Tibial artery (tissue), 4 donors: ENCODE measurements at regions not wholly inside any gene's neighbourhood (a gene's known extent, or its start where the extent isn't known, plus 50 kb on each side); places are given as distances from the start of the nearest gene placed in this dataset.
A peak's percentile ranks its signal among the peaks of the same experiment; 100 is the strongest.

ENCODE experiments used
- DNase-seq, 2 donors: peaks; one replicate each; pipeline ENCODE4 v3.0.0-alpha.2; 2019
- H3K27ac ChIP-seq, 2 donors: fragments of 200-600 bp; sonication (generic) in 1 of 2; 1 replicate in 1 of 2; 2 replicates in 1 of 2; pipeline ENCODE4 v1.5.1; 2018 to 2019; ENCODE audit warnings: mild to moderate bottlenecking in 1 of 2
- H3K27me3 ChIP-seq, 2 donors: fragments of 200-600 bp; sonication (generic) in 1 of 2; one replicate each; pipeline versions ENCODE4 v1.5.1 to v1.6.0; 2016 to 2019
- H3K36me3 ChIP-seq, 3 donors: fragments of 200-600 bp; sonication (generic) in 2 of 3; one replicate each; pipeline ENCODE4 v1.5.1; 2016 to 2019; ENCODE audit warnings: mild to moderate bottlenecking in 2 of 3
- H3K4me1 ChIP-seq, 4 donors: fragments of 200-600 bp; sonication (generic) in 2 of 4; 1 replicate in 3 of 4; 2 replicates in 1 of 4; pipeline ENCODE4 v1.5.1; 2016 to 2019
- H3K4me3 ChIP-seq, 2 donors: fragments of 200-600 bp; sonication (generic) in 1 of 2; 1 replicate in 1 of 2; 2 replicates in 1 of 2; pipeline ENCODE4 v1.5.1; 2018 to 2019; ENCODE audit warnings: mild to moderate bottlenecking in 2 of 2
- H3K9me3 ChIP-seq, 3 donors: fragments of 200-600 bp; sonication (generic) in 1 of 3; one replicate each; pipeline ENCODE4 v1.5.1; 2016 to 2019
- intact Hi-C: fragments of 100-400 bp; cut with DNase I; formaldehyde crosslinking; loops from one replicate; pipeline ENCODE4 v1.15.0; 2023; ENCODE audit warnings: low total_unique reads
- TF ChIP-seq, protein P1 (sequence below), 2 experiments: fragments of 200-600 bp in 1 of 2; fragments of 450-650 bp in 1 of 2; IDR thresholded peaks; one replicate each; pipeline ENCODE4 v1.5.1; 2017 to 2019; ENCODE audit warnings: antibody characterized with exemption in 2 of 2, mild to moderate bottlenecking in 1 of 2, moderate library complexity in 1 of 2

GRCh38 chr4:138614398-138615142, 372.4 kb upstream of the SLC7A11 start:
- intact Hi-C loops: no loop called here
- TF ChIP-seq, protein P1, sequence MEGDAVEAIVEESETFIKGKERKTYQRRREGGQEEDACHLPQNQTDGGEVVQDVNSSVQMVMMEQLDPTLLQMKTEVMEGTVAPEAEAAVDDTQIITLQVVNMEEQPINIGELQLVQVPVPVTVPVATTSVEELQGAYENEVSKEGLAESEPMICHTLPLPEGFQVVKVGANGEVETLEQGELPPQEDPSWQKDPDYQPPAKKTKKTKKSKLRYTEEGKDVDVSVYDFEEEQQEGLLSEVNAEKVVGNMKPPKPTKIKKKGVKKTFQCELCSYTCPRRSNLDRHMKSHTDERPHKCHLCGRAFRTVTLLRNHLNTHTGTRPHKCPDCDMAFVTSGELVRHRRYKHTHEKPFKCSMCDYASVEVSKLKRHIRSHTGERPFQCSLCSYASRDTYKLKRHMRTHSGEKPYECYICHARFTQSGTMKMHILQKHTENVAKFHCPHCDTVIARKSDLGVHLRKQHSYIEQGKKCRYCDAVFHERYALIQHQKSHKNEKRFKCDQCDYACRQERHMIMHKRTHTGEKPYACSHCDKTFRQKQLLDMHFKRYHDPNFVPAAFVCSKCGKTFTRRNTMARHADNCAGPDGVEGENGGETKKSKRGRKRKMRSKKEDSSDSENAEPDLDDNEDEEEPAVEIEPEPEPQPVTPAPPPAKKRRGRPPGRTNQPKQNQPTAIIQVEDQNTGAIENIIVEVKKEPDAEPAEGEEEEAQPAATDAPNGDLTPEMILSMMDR (IDR thresholded peaks at IDR 0.05): no peak
- peaks cover 0 to 12% (median 10%) of the 10 kb centered on the region in 4 donors for H3K4me1 ChIP-seq

DNA sequence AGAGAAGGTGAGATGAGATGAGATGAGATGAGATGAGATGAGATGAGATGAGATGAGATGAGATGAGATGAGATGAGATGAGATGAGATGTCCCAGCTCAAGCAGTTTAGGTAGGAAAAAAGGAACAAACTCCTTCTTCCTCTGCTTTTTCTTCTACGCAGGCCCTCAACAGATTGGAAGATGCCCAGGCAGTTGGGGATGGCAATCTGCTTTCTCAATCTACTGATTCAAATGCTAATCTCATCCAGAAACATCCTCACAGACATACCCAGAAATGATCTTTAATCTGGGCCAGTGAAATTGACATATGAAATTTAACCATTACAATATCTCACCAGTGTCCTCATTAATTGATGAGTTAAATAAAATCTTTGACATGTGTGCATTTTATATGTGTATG, 370.3 kb upstream of the SLC7A11 start:
- Histone ChIP-seq H3K9me3 (peaks cover 0 to 8% (median 3%) of the 10 kb centered on the region in 3 donors), H3K36me3 (no peaks in the 10 kb centered on the region)
- intact Hi-C loops: no loop called here

More at GRCh38 chr4:138614398-138615142, 372.4 kb upstream of the SLC7A11 start:
- Histone ChIP-seq H3K4me3 (no peak overlapping the region), H3K36me3 (no peaks in the 10 kb centered on the region), H3K27ac (no peak overlapping the region), H3K9me3 (peaks cover 0 to 12% (median 8%) of the 10 kb centered on the region in 3 donors), H3K27me3 (no peaks in the 10 kb centered on the region)
- no peak for DNase-seq

GRCh38 chr4:138611721-138612120, 369.6 kb upstream of the SLC7A11 start:
- no peak overlapping the region for H3K4me3 ChIP-seq
- peaks cover 0 to 8% (median 0%) of the 10 kb centered on the region in 3 donors for H3K9me3 ChIP-seq
- H3K27ac ChIP-seq: no peak overlapping the region
- no peaks in the 10 kb centered on the region for H3K36me3 ChIP-seq
- no peaks in the 10 kb centered on the region for H3K27me3 ChIP-seq
- intact Hi-C loops: no loop called here
- TF ChIP-seq, protein P1 (IDR thresholded peaks at IDR 0.05): no peak
- H3K4me1 ChIP-seq: peaks cover 0 to 19% (median 11%) of the 10 kb centered on the region in 4 donors
- DNase-seq: no peak

More for the DNA sequence above, 370.3 kb upstream of the SLC7A11 start:
- Histone ChIP-seq H3K4me1 (peaks cover 0 to 19% (median 11%) of the 10 kb centered on the region in 4 donors), H3K27ac (no peak overlapping the region), H3K4me3 (no peak overlapping the region), H3K27me3 (no peaks in the 10 kb centered on the region)
- no peak for DNase-seq
- TF ChIP-seq, protein P1 (IDR thresholded peaks at IDR 0.05): no peak

DNA sequence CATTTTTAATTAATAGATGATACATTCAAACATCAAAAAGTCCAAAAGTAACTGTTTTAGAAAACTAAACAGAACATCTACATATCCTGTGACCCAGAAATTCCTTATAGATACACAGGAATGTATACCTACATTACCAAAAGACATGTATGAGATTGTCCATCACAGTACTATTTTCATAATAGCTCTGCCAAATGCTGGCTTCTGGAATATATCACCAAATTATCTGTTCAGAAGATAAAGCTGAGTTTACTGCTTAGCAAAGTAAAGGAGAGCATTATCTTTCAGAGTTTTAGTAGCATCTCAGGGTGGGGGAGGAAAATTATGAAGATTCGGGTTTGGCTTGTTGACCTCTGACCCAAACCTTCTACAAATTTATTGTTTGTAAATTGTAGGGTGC, 368.9 kb upstream of the SLC7A11 start:
- H3K27ac ChIP-seq: no peak overlapping the region
- peaks cover 0 to 19% (median 11%) of the 10 kb centered on the region in 4 donors for H3K4me1 ChIP-seq
- peaks cover 0 to 8% (median 0%) of the 10 kb centered on the region in 3 donors for H3K9me3 ChIP-seq
- H3K4me3 ChIP-seq: no peak overlapping the region
- no peak for DNase-seq
- TF ChIP-seq, protein P1 (IDR thresholded peaks at IDR 0.05): no peak
- H3K36me3 ChIP-seq: no peaks in the 10 kb centered on the region
- H3K27me3 ChIP-seq: no peaks in the 10 kb centered on the region
- intact Hi-C loops: no loop called here

DNA sequence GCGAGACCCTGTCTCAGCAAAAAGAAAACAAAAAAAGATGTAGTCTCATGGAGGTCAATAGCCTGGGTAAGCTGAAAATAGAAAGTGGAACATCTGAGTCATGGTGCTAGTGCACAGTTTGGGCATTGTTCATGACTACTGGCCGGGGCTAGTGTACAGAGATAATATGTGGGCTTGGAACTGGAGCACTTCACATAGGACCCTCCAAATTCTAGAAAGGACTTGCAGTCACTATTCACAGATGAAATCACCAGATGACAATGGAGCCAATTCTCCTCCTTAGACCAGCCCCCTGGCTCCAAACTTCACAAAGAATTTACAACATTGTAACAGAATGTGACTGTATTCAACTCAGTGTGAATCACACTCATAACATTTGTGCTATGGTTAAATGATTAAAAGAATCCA, 367.8 kb upstream of the SLC7A11 start:
- H3K4me3 ChIP-seq: no peak overlapping the region
- no peak for DNase-seq
- TF ChIP-seq, protein P1 (IDR thresholded peaks at IDR 0.05): no peak
- no peaks in the 10 kb centered on the region for H3K9me3 ChIP-seq
- no peaks in the 10 kb centered on the region for H3K36me3 ChIP-seq
- peaks cover 0 to 19% (median 11%) of the 10 kb centered on the region in 4 donors for H3K4me1 ChIP-seq
- H3K27ac ChIP-seq: peak overlapping the region; percentile 36 to 57
- H3K27me3 ChIP-seq: no peaks in the 10 kb centered on the region
- intact Hi-C loops: no loop called here
